Kidney (tissue), 13 donors: ENCODE measurements at regions not wholly inside any gene's neighbourhood (a gene's known extent, or its start where the extent isn't known, plus 50 kb on each side); places are given as distances from the start of the nearest gene placed in this dataset.
"Not testable (repeated sequence)": the region's sequence is repeated elsewhere in the genome, so short reads cannot be mapped to it uniquely, and the experiment has no call there.

Experiments
- DNase-seq, 5 donors: peaks; one replicate each; pipeline ENCODE4 v3.0.0-alpha.2; 2013 to 2020
- FAIRE-seq: peaks from 2 replicates; lab custom pipeline; 2012; peaks lifted over from hg19 to GRCh38; lab: Jason Lieb, UNC
- H3K27ac ChIP-seq, 2 donors: one replicate each; pipeline ENCODE4 v1.7.0; 2013; ENCODE audit warnings: low read depth in 2 of 2, low read length in 2 of 2, inconsistent platforms in 1 of 2
- H3K27me3 ChIP-seq: one replicate; pipeline ENCODE4 v1.7.1; 2013; ENCODE audit warnings: low read length, inconsistent platforms; ENCODE audit not compliant: control insufficient read depth, insufficient read depth
- H3K36me3 ChIP-seq, 3 donors: one replicate each; pipeline versions ENCODE4 v1.7.0 to v1.7.1; 2013; ENCODE audit warnings: low read length in 3 of 3, control low read depth in 1 of 3, inconsistent platforms in 1 of 3; ENCODE audit not compliant: insufficient read depth in 3 of 3, control insufficient read depth in 2 of 3
- H3K4me1 ChIP-seq, 3 donors: one replicate each; pipeline versions ENCODE4 v1.7.0 to v1.7.1; 2013; ENCODE audit warnings: low read length in 3 of 3, inconsistent platforms in 1 of 3, low read depth in 1 of 3; ENCODE audit not compliant: control insufficient read depth in 2 of 3, insufficient read depth in 2 of 3
- H3K4me3 ChIP-seq, 3 donors: one replicate each; pipeline versions ENCODE4 v1.7.0 to v1.8.1; 2013; ENCODE audit warnings: low read length in 3 of 3, control low read depth in 1 of 3, inconsistent platforms in 1 of 3
- H3K9ac ChIP-seq, 3 donors: one replicate each; pipeline versions ENCODE4 v1.7.0 to v1.7.1; 2013; ENCODE audit warnings: low read length in 3 of 3, control low read depth in 1 of 3, inconsistent platforms in 1 of 3
- H3K9me3 ChIP-seq, 3 donors: one replicate each; pipeline versions ENCODE4 v1.7.0 to v1.7.1; 2013; ENCODE audit warnings: low read length in 3 of 3, control low read depth in 1 of 3, inconsistent platforms in 1 of 3; ENCODE audit not compliant: control insufficient read depth in 2 of 3, insufficient read depth in 1 of 3
- intact Hi-C: fragments of 100-400 bp; cut with DNase I; formaldehyde crosslinking; loops from one replicate; pipeline ENCODE4 v1.11.1; 2022
- TF ChIP-seq, protein P1 (sequence below): IDR thresholded peaks from 3 replicates; pipeline ENCODE4 v1.5.1; 2012; ENCODE audit warnings: mild to moderate bottlenecking, moderate library complexity, borderline replicate concordance; ENCODE audit not compliant: insufficient read depth; ENCODE audit errors: extremely low read depth
- donor health status: control.
- donor health status: control.
- donor health status: control.
- donor health status: control.
- donor health status: control.
- donor health status: DM: yes; HTN: yes; CAD: no.
- donor health status: Normal renal cell carcinoma (clear cell type).

- Histone ChIP-seq H3K9ac (no peak overlapping the region), H3K4me3 (no peak overlapping the region), H3K36me3 (no peaks in the 10 kb centered on the region), H3K27ac (no peak overlapping the region), H3K4me1 (peaks cover 0 to 3% (median 0%) of the 10 kb centered on the region in 3 donors), H3K9me3 (peaks cover 0 to 2% (median 0%) of the 10 kb centered on the region in 3 donors), H3K27me3 (no peaks in the 10 kb centered on the region)
- DNase-seq (no peak), FAIRE-seq (no peak)
- TF ChIP-seq, protein P1, sequence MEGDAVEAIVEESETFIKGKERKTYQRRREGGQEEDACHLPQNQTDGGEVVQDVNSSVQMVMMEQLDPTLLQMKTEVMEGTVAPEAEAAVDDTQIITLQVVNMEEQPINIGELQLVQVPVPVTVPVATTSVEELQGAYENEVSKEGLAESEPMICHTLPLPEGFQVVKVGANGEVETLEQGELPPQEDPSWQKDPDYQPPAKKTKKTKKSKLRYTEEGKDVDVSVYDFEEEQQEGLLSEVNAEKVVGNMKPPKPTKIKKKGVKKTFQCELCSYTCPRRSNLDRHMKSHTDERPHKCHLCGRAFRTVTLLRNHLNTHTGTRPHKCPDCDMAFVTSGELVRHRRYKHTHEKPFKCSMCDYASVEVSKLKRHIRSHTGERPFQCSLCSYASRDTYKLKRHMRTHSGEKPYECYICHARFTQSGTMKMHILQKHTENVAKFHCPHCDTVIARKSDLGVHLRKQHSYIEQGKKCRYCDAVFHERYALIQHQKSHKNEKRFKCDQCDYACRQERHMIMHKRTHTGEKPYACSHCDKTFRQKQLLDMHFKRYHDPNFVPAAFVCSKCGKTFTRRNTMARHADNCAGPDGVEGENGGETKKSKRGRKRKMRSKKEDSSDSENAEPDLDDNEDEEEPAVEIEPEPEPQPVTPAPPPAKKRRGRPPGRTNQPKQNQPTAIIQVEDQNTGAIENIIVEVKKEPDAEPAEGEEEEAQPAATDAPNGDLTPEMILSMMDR, result no peak
- intact Hi-C loops, result no loop called here
Measured at GRCh38 chr6:14897831-14898230, 348.0 kb upstream of the JARID2 start.

- DNase-seq, H3K27me3 ChIP-seq, H3K9me3 ChIP-seq, H3K4me1 ChIP-seq, H3K36me3 ChIP-seq, H3K27ac ChIP-seq, intact Hi-C loops, H3K4me3 ChIP-seq, H3K9ac ChIP-seq, FAIRE-seq: not testable (repeated sequence)
Measured at GRCh38 chr6:14899441-14899840, 346.4 kb upstream of the JARID2 start.

DNA sequence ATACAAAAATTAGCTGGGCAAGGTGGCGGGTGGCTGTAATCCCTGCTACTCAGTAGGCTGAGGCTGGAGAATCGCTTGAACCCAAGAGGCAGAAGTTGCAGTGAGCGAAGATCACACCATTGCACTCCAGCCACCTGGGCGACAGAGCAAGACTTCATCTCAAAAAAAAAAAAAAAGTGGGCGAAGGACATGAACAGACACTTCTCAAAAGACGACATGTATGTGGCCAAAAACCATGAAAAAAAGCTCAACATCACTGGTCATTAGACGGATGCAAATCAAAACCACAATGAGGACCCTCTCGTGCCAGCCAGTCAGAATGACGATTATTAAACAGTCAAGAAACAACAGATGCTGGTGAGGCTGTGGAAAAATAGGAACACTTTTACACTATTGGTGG is 344.9 kb upstream of the JARID2 start:
- no peaks in the 10 kb centered on the region for H3K27me3 ChIP-seq
- H3K4me3 ChIP-seq, result no peak overlapping the region
- DNase-seq (no peak), FAIRE-seq (no peak)
- no peak overlapping the region for H3K9ac ChIP-seq
- no peak overlapping the region for H3K27ac ChIP-seq
- intact Hi-C loops, result no loop called here
- H3K4me1 ChIP-seq, result no peaks in the 10 kb centered on the region
- peaks cover 0 to 2% (median 0%) of the 10 kb centered on the region in 3 donors for H3K9me3 ChIP-seq
- TF ChIP-seq, protein P1, result no peak
- no peaks in the 10 kb centered on the region for H3K36me3 ChIP-seq

- Histone ChIP-seq H3K27me3 (no peaks in the 10 kb centered on the region), H3K36me3 (no peaks in the 10 kb centered on the region), H3K4me3 (no peak overlapping the region), H3K27ac (no peak overlapping the region), H3K9ac (no peak overlapping the region), H3K4me1 (no peaks in the 10 kb centered on the region), H3K9me3 (peaks cover 0 to 2% (median 0%) of the 10 kb centered on the region in 3 donors)
- DNase-seq (no peak), FAIRE-seq (no peak)
- TF ChIP-seq, protein P1, result no peak
- intact Hi-C loops, result no loop called here
Measured at GRCh38 chr6:14903176-14904038, 342.5 kb upstream of the JARID2 start.
